ENCODE measurements at regions not wholly inside any gene's neighbourhood (a gene's known extent, or its start where the extent isn't known, plus 50 kb on each side); places are given as distances from the start of the nearest gene placed in this dataset.

DNA sequence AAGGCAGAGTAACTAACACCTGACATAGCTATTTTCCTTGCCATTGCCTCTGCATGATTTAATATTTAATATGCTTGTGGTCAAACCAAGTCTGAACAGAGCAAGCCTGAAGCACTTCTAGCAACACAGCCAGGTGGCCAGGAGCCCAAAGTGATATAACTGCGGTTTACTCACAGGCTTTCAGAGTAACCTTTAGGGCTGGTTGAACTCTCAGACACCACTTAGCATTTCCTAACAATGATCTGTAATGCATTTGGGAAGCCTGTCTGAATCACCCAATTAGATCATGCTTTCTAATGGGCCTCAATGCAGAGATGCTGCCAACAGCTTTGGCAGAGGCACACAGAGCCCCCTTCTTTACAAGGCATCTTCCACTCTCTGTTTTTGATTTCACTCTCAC, 96.1 kb downstream of the FDX1 start:
- DNase-seq (no peak), ATAC-seq (peak; percentile 63 to 78)
- H3K4me3 ChIP-seq = no peak overlapping the region
- peaks cover 7% of the 10 kb centered on the region for H3K4me1 ChIP-seq
- no peak for TF ChIP-seq CTCF (IDR thresholded peaks at IDR 0.05)
- H3K27me3 ChIP-seq (ENCODE audit: low read depth) = no peaks in the 10 kb centered on the region
- H3K9me3 ChIP-seq = no peaks in the 10 kb centered on the region
- H3K36me3 ChIP-seq = no peaks in the 10 kb centered on the region
- no peak overlapping the region for H3K27ac ChIP-seq
- intact Hi-C loops (cut with DNase I) = no loop called here

GRCh38 chr11:110526323-110526722, 96.6 kb downstream of the FDX1 start:
- intact Hi-C loops (cut with DNase I) = no loop called here
- Histone ChIP-seq H3K9me3 (no peaks in the 10 kb centered on the region), H3K4me1 (peaks cover 7% of the 10 kb centered on the region), H3K27me3 (ENCODE audit: low read depth) (no peaks in the 10 kb centered on the region), H3K27ac (no peak overlapping the region), H3K4me3 (no peak overlapping the region), H3K36me3 (no peaks in the 10 kb centered on the region)
- no peak for DNase-seq
- TF ChIP-seq CTCF (IDR thresholded peaks at IDR 0.05) = no peak
- peak in 1 of 2 donors; percentile 16 for ATAC-seq
